GM18909 (cell line): ENCODE measurements at regions not wholly inside any gene's neighbourhood (a gene's known extent, or its start where the extent isn't known, plus 50 kb on each side); places are given as distances from the start of the nearest gene placed in this dataset.

Source experiments
- ATAC-seq: cut with Tn5 transposase; IDR thresholded peaks from one replicate; pipeline ENCODE4 v1.9.1; 2021; ENCODE audit warnings: mild to moderate bottlenecking; ENCODE audit not compliant: unreplicated experiment, poor library complexity

- ATAC-seq: no peak
These were observed 63.6 kb upstream of the PPARA start for GRCh38 chr22:46086577-46087335.

DNA sequence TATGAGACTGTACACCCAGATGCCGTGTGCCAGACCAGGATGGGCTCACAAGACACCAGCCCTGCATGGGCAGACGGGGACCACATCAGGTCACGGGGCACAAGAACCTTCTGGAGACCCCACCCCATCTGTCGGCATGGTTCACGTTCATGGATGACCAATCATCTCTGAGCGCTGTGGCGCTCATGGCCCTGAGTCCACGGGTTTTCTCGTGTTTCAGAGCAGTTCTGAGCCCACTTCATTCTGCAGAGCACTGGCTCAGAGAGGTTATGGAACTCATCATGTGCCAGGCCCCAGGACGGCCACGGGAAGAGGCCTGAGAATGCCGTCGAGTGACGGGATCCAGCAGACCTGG lies 63.0 kb upstream of the PPARA start:
- no peak for ATAC-seq

DNA sequence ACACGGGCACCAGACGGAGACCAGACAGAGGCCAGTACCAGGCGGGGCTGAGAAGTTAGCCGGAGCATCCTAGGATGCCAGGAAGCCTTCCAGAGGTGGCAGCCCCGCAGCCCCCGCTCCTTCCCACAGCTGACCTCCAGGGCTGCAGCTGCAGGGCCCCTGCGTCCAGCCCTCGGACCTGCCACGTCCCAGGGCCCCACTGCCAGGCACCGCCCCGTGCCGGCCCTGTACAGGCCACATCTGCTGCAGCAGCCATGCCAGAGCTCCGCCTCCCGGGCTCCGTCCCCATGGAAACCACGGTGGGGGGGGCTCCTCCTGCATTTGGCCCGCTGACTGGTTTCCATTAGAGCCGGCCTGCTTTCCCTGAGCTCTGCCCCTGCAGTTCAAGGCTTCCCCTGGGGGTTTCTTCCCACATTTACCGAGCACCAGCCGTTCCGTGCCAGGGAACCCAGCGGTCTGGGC lies 62.5 kb upstream of the PPARA start:
- ATAC-seq: no peak

DNA sequence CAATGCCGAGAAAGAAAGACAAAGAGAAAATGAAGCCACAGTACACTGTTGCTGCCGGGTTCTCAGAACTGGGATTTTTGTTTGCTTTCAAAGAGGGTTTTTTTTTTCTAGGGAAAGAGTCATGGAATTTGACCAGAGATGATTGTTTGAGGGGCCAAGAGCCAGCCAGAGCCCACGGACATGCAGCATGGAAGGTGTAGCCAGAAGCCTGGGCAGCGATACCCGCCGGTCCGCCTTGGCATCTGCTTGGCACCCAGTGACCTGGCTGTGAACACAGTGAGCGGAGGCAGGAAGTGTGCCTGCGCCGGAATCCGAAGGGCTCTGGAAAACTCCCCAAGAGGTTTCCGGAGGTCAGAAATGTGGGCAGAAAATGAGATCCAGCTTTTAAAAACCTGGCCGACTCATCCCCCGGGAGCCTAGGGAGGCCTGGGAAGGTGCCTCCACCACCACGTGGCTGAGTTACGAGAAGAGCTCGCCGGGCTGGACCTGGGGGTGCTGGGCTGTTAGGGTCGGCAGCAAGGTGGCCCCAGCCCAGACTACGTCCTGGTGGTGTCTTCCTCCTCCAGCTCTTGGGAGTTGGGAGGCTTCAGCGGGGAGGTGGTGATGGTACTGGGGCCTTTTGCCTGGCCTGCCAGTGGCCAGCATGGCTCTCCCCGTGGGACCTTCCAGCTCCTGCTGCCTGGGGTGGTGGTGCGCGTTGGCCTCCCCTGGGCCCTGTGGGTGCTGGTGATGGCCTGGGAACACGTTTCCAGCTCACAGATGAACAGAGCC lies 61.6 kb upstream of the PPARA start:
- no peak for ATAC-seq

DNA sequence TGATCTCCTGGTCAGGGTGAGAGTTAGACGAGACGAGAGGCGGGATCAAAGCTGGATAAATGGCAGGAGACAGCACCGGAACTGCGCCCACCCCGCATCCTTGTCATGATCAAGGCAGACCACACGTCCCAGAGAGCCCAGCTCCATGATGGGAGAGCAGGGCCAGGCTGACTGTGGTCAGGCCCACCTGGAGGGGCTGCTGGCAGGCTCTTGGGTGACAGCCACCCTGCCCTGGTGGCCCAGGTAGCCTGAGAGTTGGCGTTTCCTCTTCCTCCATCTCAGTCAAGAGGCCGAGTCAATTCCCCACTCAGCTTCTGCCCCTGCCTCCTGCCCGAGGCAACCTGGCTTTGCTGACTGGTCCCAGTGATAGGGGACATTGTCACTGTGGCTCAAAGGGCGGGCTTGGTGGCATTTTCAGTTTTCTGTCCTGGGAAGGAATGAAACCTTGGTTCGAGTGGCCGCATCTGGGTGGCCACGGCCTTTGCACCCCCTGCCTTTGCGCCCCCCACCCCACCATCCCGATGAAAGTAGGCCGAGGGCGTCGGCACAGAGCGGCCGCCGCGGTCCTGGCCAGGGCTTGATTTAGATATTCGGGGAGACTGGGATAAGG lies 60.8 kb upstream of the PPARA start:
- ATAC-seq: no peak

DNA sequence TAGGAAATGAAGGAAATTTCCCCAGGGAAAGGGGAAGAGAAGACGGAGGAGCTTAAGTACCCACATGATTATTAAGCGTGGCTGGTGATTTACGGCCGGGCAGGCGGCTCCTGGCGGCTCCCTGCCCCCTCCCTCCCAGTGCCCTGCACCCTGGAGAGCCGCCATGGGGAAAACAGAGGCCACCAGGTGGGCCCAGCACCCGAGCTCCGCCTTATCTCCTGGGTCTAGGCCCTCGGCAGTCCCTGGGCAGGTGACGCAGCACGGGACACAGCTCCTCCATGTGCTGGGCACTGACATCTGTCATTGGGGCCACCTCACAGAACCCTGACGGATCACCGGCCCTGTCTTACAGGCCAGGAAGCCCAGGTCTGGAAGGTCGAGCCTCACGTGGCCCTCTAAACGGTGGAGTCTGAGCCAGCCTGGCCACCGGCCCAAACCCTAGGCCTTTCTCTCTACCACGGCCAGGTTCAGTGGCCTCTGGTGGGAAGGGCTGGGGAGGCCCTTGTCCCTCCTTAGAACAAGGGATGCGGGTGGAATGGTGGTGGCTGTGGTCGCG lies 60.2 kb upstream of the PPARA start:
- no peak for ATAC-seq

DNA sequence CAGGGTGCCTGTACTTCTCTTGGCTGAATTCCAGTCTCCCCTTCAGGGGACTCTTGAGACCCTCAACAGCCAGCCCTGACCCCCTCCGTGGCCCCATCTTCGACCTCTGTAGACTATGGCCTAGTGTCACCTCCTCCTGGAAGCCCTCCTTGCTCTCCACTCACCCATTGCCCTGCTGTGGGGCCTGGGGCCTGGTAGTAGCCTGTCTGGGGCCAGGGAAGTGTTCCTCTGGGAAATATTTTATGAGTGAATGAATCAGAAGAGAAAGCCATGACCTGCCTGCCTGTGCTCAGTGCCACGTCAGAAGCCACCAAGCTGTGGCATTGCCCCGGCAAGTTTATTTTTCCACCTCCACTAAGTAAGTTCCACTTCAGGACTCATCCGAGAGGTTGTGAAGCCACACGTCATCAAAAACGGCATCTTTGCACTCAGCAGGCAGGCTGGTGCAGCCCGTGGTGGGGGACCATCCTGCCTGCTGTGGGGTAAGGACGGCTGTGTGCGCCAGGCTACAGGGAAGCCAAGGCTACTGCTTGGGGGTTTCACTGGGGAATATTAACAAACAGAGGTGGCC lies 59.6 kb upstream of the PPARA start:
- no peak for ATAC-seq

DNA sequence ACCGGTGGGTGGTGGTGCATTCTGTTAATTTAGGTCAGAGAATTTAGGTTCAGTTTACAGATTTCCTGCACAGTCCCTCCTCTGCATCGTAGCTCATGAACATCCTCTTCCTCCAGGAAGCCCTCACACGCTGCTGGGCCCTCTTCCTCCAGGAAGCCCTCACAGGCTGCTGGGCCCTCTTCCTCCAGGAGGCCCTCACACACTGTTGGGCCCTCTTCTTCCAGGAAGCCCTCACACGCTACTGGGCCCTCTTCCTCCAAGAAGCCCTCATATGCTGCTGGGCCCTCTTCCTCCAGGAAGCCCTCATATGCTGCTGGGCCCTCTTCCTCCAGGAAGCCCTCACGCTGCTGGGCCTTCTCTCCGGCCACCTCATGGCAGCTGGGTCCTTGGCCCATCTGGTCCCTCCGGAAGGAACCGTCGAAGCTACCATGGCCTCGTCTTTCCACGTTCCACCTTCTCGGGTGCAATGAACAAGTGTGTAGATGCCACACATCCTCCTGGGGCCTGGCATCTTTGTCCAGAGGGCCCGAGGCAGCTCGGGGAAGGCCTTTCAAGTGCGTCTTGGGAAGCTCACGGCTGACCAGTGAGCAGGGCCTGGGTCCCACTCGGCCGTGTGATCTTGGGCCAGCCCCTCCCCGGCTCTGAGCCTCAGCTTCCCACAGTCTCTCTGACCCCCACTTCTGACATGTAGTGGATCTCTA lies 58.9 kb upstream of the PPARA start:
- ATAC-seq: no peak

DNA sequence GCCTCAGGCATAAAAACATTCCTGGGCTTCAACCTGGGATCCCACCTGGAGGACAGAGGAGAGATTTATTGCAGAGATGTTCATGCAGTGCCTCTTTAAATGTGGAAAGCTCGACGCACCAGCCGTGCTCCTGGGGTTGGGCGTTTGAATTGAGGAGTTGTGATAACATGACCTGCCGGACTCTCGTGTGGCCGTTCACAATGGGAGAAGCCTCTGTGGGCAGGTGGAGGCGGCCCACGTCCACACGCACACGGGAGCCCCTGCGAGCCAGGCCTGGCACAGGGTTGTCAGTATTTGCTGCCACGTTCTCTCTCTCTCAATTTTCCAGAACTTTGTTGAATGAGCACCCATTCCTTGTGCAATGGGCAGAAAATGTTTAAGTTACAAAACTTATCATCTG lies 58.3 kb upstream of the PPARA start:
- ATAC-seq: no peak

DNA sequence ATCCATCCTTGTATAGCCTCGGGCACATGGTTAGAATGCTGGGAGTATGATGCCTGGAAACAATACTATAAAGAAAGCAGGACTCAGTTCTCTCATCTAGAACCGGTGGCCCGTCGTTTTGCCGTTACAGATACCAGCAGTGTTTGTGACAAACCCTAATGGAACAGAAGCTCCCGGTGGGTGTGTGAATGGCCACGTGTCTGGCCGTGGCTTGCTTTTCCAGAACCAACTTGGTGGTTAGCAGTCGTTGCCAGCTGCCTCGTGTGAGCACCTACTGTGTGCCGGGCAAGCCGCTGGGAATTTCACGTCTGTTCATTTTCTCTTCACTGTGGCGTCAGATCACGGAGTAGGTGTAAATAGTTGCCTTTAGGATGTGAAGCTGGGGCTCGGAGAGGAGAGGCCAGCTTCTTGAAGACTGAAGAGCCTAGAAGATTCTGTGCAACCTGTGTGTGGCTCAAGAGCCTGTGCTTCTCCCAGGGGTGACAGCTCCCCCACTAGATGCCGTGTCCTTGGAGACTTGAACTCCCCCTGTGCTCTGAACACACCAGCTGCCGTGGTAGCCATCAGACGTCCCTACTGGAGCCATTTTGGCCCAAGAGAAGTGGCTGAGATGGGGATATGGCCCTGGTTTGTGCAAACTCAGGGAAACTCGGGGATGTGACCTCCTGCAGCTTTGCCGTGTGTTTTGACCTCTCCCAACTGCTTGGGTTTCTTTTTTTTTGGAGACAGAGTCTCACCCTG lies 57.5 kb upstream of the PPARA start:
- no peak for ATAC-seq

DNA sequence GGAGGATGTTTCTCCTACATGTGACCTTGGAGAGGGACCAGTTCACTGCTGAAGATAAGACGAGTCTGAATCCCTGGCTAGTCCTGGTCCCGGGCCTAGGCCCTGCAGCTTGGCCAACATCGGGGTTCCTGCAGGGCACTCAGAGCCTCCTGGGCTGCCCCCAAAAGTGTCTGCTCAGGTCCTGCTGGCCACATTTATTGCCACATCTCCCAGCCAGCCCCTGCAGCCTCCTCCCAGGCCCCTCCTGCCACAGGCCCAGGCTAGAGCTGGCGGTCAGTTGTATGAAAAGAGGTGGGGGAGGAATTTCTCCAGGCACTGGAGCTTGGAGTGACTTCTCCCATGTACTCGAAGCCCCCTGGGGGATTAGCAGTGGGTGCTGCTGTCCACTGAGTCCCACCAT lies 56.5 kb upstream of the PPARA start:
- no peak for ATAC-seq

GRCh38 chr22:46094676-46095075 lies 55.6 kb upstream of the PPARA start:
- ATAC-seq: no peak

DNA sequence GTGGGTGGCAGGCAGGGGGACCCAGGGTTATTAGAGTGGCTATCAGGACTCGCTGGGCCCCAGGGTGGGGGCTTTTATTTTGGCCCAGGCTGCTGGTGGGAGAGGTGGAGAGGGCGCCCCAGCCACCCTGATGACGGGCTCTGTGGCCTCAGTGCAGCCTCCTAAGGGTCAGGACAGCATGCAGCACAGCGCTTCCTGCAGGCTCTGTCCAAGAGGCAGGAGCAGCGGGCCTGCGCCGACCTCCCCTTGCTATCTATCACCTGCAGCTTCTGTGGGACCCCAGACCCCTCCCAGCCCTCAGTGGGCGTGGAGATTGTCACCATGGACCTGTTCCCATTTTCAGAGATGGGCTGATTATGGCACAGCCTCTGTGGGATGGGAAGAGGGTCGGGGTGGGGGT lies 54.3 kb upstream of the PPARA start:
- ATAC-seq: no peak

- ATAC-seq: no peak
These were observed 53.6 kb upstream of the PPARA start for GRCh38 chr22:46096706-46097230.

GRCh38 chr22:46097268-46097900 lies 52.9 kb upstream of the PPARA start:
- no peak for ATAC-seq

DNA sequence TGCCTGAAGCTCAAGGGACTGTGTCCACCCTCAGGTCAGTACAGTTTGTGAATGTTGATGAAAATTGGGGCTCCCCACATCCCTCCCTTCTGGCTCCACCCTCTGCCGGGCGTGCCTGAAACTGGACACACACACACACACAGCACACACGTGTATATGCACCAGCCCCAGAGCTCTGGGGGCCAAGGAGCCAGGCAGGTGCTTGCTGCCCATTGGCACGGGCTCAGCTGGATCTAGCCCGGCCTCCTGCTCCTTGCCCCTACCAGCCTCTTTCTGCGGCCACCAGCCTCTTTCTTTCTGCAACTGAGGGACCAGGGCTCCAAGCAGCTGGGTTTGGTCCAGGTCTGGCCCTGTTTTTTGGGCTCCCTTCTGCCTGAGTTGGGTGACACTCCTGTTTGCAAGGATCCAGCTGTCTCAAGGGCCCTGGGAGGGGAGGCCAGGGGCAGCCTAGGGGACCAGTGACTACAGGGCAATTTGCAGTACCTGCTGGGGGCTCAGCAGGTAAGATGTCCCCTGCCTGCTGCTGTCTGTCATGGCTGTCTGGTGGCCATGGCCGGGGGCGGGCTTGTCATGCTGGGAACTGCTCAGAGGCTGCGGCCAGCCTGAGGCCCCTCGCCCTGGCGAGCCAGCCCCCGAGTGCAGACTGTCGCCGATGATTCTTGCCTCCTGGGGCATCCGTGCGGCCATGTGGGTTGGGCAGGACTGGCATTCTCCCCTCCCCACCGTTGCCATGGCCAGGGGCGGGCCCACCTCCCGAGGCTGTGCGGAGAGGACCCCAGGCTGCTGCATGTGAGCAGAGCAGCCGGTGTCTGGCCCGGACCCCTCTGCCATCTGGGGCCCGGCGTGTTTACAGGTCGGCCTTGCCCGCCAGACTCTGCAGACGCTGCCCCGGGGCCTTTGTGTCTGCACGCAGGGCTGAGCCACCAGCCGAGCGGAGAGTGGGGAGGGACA lies 51.5 kb upstream of the PPARA start:
- no peak for ATAC-seq

- ATAC-seq: no peak
These were observed 50.6 kb upstream of the PPARA start for GRCh38 chr22:46099740-46100139.
